Panc1 (cell line): ENCODE measurements at regions not wholly inside any gene's neighbourhood (a gene's known extent, or its start where the extent isn't known, plus 50 kb on each side); places are given as distances from the start of the nearest gene placed in this dataset.

ENCODE experiments used
- ATAC-seq: fragments of 200-7000 bp; cut with Tn5 transposase; 2 replicates; pipeline ENCODE4 v1.9.1; 2020; ENCODE audit warnings: mild to moderate bottlenecking, moderate library complexity
- BruUV-seq: library from RNA; stranded (reverse); fragments of 400-500 nt; replicated peaks from 2 replicates; lab custom pipeline; 2021; lab: Mats Ljungman, UMichigan
- CTCF ChIA-PET: fragments of 300-600 bp; sonication (Branson Sonifier 250); formaldehyde crosslinking; loops from one replicate; lab custom pipeline; 2022; ENCODE audit warnings: antibody characterized with exemption; lab: Charles Lee
- POLR2A ChIA-PET: fragments of 300-600 bp; sonication (Branson Sonifier 250); formaldehyde crosslinking; loops from one replicate; lab custom pipeline; 2022; ENCODE audit warnings: antibody characterized with exemption; lab: Charles Lee
- DNase-seq: peaks from one replicate; pipeline ENCODE4 v3.0.0-alpha.2; 2010; ENCODE audit warnings: low read depth, low spot score
- H3K27ac ChIP-seq: 2 replicates; pipeline ENCODE4 v1.5.1; 2011; ENCODE audit warnings: mild to moderate bottlenecking, low read length, inconsistent platforms
- H3K27me3 ChIP-seq: fragments of 200-500 bp; sonication (Bioruptor generic); 2 replicates; pipeline ENCODE4 v1.6.0; 2014; ENCODE audit warnings: low read length, inconsistent platforms; ENCODE audit not compliant: control insufficient read depth, insufficient read depth
- H3K36me3 ChIP-seq: fragments of 200-500 bp; sonication (Bioruptor generic); 2 replicates; pipeline ENCODE4 v1.5.1; 2014; ENCODE audit warnings: inconsistent platforms, mild to moderate bottlenecking, low read length, moderate library complexity; ENCODE audit not compliant: control insufficient read depth, insufficient read depth
- H3K4me1 ChIP-seq: 2 replicates; pipeline ENCODE4 v1.5.1; 2011; ENCODE audit warnings: inconsistent platforms, mild to moderate bottlenecking, low read length, moderate library complexity; ENCODE audit not compliant: control insufficient read depth, insufficient read depth
- H3K4me3 ChIP-seq, 2 experiments: 2 replicates each; pipeline ENCODE4 v1.5.1; 2011 to 2012; ENCODE audit warnings: low read depth in 2 of 2, low read length in 2 of 2, mild to moderate bottlenecking in 2 of 2, inconsistent platforms in 1 of 2, moderate library complexity in 1 of 2
- H3K9me3 ChIP-seq: fragments of 200-500 bp; sonication (Bioruptor generic); 2 replicates; pipeline ENCODE4 v1.5.1; 2014; ENCODE audit warnings: low read depth, mild to moderate bottlenecking, inconsistent platforms, low read length, moderate library complexity; ENCODE audit not compliant: control insufficient read depth, insufficient read depth
- CTCF ChIP-seq: fragments of 450-650 bp; IDR thresholded peaks from 2 replicates; pipeline ENCODE4 v1.5.1; 2017; ENCODE audit warnings: mild to moderate bottlenecking
- POLR2AphosphoS5 ChIP-seq: IDR thresholded peaks from 2 replicates; pipeline ENCODE4 v1.6.1; 2012; ENCODE audit warnings: mild to moderate bottlenecking, low read depth, low read length, moderate library complexity
- REST ChIP-seq, 2 experiments: IDR thresholded peaks; 2 replicates each; pipeline ENCODE4 v1.6.1; 2011 to 2012; ENCODE audit warnings: low read depth in 2 of 2, control low read depth in 1 of 2, low read length in 1 of 2, mild to moderate bottlenecking in 1 of 2, moderate library complexity in 1 of 2; ENCODE audit not compliant: insufficient read depth in 1 of 2
- SIN3A ChIP-seq: IDR thresholded peaks from 2 replicates; pipeline ENCODE4 v1.6.1; 2012; ENCODE audit warnings: low read depth, mild to moderate bottlenecking, low read length, moderate library complexity, borderline replicate concordance; ENCODE audit not compliant: insufficient read depth
- TCF7L2 ChIP-seq: IDR thresholded peaks from 2 replicates; pipeline ENCODE4 v1.6.1; 2011; ENCODE audit warnings: mild to moderate bottlenecking, low read depth, low read length, inconsistent platforms
- in situ Hi-C: cut with HindIII; loops from 2 replicates; pipeline ENCODE4 v1.10.0; 2016; ENCODE audit warnings: low sequenced_read_pairs, low pct_unique_long_range_greater_than_20kb
- intact Hi-C: fragments of 100-400 bp; cut with micrococcal nuclease; formaldehyde crosslinking; loops from one replicate; pipeline ENCODE4 v1.10.0; 2022; ENCODE audit not compliant: unreplicated experiment

- POLR2A ChIA-PET: no interaction called here
Observed at GRCh38 chr4:59091146-59092142, 1981.3 kb upstream of the IGFBP7 start.

GRCh38 chr4:59094505-59094904, 1984.3 kb upstream of the IGFBP7 start:
- 0 out of 2 replicates have a peak, but pooled peaks have one; percentile 7 for TF ChIP-seq CTCF
- TF ChIP-seq TCF7L2: no peak
- no TSS peak for BruUV-seq
- Histone ChIP-seq H3K4me1 (no peaks in the 10 kb centered on the region), H3K9me3 (no peaks in the 10 kb centered on the region), H3K36me3 (no peaks in the 10 kb centered on the region), H3K27ac (no peak overlapping the region), H3K27me3 (no peaks in the 10 kb centered on the region), H3K4me3 (no peak overlapping the region)
- ATAC-seq (no peak), DNase-seq (no peak)
- intact Hi-C loops: no loop called here
- in situ Hi-C loops: no loop called here
- CTCF ChIA-PET: no interaction called here
- POLR2A ChIA-PET: no interaction called here

More at GRCh38 chr4:59091146-59092142, 1981.3 kb upstream of the IGFBP7 start:
- CTCF ChIA-PET: no interaction called here
- DNase-seq (no peak), ATAC-seq (no peak)
- no peak overlapping the region for H3K27ac ChIP-seq
- no peak overlapping the region for H3K4me3 ChIP-seq
- in situ Hi-C loops (no loop called here), intact Hi-C loops (no loop called here)
- BruUV-seq: no TSS peak
- H3K36me3 ChIP-seq: no peaks in the 10 kb centered on the region
- no peaks in the 10 kb centered on the region for H3K9me3 ChIP-seq
- H3K4me1 ChIP-seq: no peaks in the 10 kb centered on the region
- H3K27me3 ChIP-seq: no peaks in the 10 kb centered on the region
- TF ChIP-seq CTCF (no peak), SIN3A (no peak), REST (IDR thresholded peaks at IDR 0.05; ENCODE audit: insufficient read depth in 1 of 2, low read depth in 2 of 2, low read length in 1 of 2) (no peak), POLR2AphosphoS5 (no peak), TCF7L2 (no peak)
